Psoas muscle (tissue), 7 donors: ENCODE measurements at regions not wholly inside any gene's neighbourhood (a gene's known extent, or its start where the extent isn't known, plus 50 kb on each side); places are given as distances from the start of the nearest gene placed in this dataset.
"Not testable (repeated sequence)": the region's sequence is repeated elsewhere in the genome, so short reads cannot be mapped to it uniquely, and the experiment has no call there.

Experiments used
- ATAC-seq, 4 donors: fragments of 200-7000 bp; cut with Tn5 transposase; one replicate each; pipeline ENCODE4 v1.9.1; 2020; ENCODE audit warnings: moderate library complexity in 3 of 4, mild to moderate bottlenecking in 2 of 4
- DNase-seq, 2 donors: peaks; one replicate each; pipeline ENCODE4 v3.0.0-alpha.2; 2020
- H3K27ac ChIP-seq: fragments of 200-600 bp; one replicate; pipeline ENCODE4 v1.8.0; 2022
- H3K27me3 ChIP-seq, 3 donors: fragments of 200-600 bp in 1 of 3; one replicate each; pipeline versions ENCODE4 v1.6.1 to v1.8.0; 2013 to 2022; ENCODE audit warnings: low read length in 2 of 3, mild to moderate bottlenecking in 2 of 3, moderate library complexity in 1 of 3; ENCODE audit not compliant: insufficient read depth in 3 of 3
- H3K36me3 ChIP-seq, 2 donors: fragments of 200-600 bp in 1 of 2; one replicate each; pipeline versions ENCODE4 v1.6.1 to v1.8.0; 2013 to 2022; ENCODE audit warnings: low read depth in 1 of 2, mild to moderate bottlenecking in 1 of 2, moderate library complexity in 1 of 2; ENCODE audit not compliant: insufficient read depth in 1 of 2
- H3K4me1 ChIP-seq: fragments of 200-600 bp; one replicate; pipeline ENCODE4 v1.8.0; 2022
- H3K4me3 ChIP-seq: fragments of 200-600 bp; one replicate; pipeline ENCODE4 v1.8.0; 2022; ENCODE audit warnings: mild to moderate bottlenecking
- H3K9me3 ChIP-seq: fragments of 200-600 bp; one replicate; pipeline ENCODE4 v1.8.0; 2022
- WGBS, 3 donors: extraction: QIAGEN DNeasy Blood & Tissue Kit; methylation state at CpG; one replicate each; pipeline versions ENCODE4 v1.1.6 to v1.1.7; 2013; 5-methylcytosine and 5-hydroxymethylcytosine counted together
- intact Hi-C, 2 donors: fragments of 100-400 bp; cut with DNase I; formaldehyde crosslinking; loops; one replicate each; pipeline versions ENCODE4 v1.11.0 to v1.14.2; 2022
- TF ChIP-seq, protein P1 (sequence below): fragments of 200-600 bp; IDR thresholded peaks from one replicate; pipeline ENCODE4 v1.8.0; 2022; ENCODE audit warnings: antibody characterized with exemption
- donor health status: healthy with polysubstance abuse.
- donor health status: DM: no; HTN: no; CAD: no; lungs with moderate emphysema.
- donor health status: Bipolar disorder and iron deficiency.
- donor health status: healthy.
- donor health status: DM: yes; HTN: yes; CAD: no.
- donor health status: DM: no; HTN: no; CAD: no.
- donor health status: DM: yes; HTN: yes; CAD: no.

DNA sequence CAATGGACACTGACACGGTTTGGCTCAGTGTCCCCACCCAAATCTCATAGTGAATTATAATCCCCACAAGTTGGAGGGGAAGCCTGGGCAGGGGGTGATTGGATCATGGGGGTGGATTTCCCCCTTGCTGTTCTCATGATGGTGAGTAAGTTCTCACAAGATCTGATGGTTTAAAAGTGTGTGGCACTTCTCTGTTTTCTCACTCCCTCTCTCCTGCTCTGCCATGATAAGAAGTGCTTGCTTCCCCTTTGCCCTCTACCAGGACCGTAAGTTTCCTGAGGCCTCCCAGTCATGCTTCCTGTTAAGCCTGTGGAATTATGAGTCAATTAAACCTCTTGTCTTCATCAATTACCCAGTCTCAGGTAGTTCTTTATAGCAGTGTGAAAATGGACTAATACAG is 115.8 kb upstream of the KIF2A start:
- no peaks in the 10 kb centered on the region for H3K9me3 ChIP-seq
- no peak overlapping the region for H3K4me3 ChIP-seq
- WGBS, 3 donors, result 66 to 74% (median 68%) methylated on average over 2 of the region's 2 CpGs
- intact Hi-C loops, result no loop called here
- H3K27ac ChIP-seq, result no peak overlapping the region
- H3K27me3 ChIP-seq, result peaks cover 0 to 1% (median 0%) of the 10 kb centered on the region in 3 donors
- TF ChIP-seq, protein P1, sequence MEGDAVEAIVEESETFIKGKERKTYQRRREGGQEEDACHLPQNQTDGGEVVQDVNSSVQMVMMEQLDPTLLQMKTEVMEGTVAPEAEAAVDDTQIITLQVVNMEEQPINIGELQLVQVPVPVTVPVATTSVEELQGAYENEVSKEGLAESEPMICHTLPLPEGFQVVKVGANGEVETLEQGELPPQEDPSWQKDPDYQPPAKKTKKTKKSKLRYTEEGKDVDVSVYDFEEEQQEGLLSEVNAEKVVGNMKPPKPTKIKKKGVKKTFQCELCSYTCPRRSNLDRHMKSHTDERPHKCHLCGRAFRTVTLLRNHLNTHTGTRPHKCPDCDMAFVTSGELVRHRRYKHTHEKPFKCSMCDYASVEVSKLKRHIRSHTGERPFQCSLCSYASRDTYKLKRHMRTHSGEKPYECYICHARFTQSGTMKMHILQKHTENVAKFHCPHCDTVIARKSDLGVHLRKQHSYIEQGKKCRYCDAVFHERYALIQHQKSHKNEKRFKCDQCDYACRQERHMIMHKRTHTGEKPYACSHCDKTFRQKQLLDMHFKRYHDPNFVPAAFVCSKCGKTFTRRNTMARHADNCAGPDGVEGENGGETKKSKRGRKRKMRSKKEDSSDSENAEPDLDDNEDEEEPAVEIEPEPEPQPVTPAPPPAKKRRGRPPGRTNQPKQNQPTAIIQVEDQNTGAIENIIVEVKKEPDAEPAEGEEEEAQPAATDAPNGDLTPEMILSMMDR, result no peak
- no peaks in the 10 kb centered on the region for H3K36me3 ChIP-seq
- ATAC-seq (no peak), DNase-seq (no peak)
- H3K4me1 ChIP-seq, result no peaks in the 10 kb centered on the region

DNA sequence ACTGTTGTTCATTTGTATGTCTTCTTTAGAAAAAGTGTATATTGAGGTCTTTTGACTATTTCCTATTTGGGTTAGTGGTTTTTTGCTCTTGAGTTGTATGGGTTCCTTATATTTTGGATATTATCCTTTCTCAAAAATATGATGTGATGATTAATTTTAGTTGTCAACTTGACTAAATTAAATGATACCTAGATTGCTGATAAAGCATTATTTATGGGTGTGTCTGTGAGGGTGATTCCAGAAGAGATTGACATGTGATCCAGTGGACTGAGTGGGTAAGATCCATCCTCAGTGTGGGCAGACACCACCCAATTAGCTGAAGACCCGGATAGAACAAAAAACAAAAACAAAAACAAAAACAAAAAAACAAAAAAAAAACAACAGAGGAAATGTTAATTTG is 115.1 kb upstream of the KIF2A start:
- ATAC-seq, result no peak
- Histone ChIP-seq H3K9me3 (no peaks in the 10 kb centered on the region), H3K4me1 (no peaks in the 10 kb centered on the region), H3K36me3 (no peaks in the 10 kb centered on the region), H3K27me3 (no peaks in the 10 kb centered on the region), H3K4me3 (no peak overlapping the region), H3K27ac (no peak overlapping the region)
- WGBS, 3 donors, result 36 to 84% (median 42%) methylated on average over 1 of the region's 1 CpG
- no peak for DNase-seq
- intact Hi-C loops, result no loop called here
- TF ChIP-seq, protein P1, result no peak

DNA sequence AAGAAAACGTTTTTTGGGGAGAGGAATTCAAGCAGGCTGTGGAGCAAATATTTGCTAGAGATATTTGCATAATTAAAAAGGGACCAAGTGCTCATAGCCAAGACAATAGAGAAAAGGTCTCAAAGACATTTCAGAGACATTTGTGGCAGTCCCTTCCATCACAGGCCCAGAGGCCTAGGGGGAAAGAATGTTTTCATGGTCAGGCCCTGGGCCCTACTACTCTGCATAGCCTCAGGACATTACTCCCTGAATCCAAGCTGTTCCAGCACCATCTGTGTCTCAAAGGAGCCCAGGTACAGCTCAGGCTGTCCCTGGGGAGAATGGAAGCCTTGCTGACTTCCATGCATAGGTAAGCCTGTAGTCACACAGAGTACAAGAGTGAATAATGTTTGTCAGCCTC is 113.0 kb upstream of the KIF2A start:
- H3K27ac ChIP-seq, result no peak overlapping the region
- ATAC-seq, result no peak
- H3K4me1 ChIP-seq, result no peaks in the 10 kb centered on the region
- TF ChIP-seq, protein P1, result no peak
- H3K4me3 ChIP-seq, result no peak overlapping the region
- no peaks in the 10 kb centered on the region for H3K9me3 ChIP-seq
- H3K27me3 ChIP-seq, result no peaks in the 10 kb centered on the region
- DNase-seq, result no peak
- WGBS, 3 donors, result 13 to 29% (median 25%) methylated on average over 1 of the region's 1 CpG
- intact Hi-C loops, result no loop called here
- H3K36me3 ChIP-seq, result no peaks in the 10 kb centered on the region

DNA sequence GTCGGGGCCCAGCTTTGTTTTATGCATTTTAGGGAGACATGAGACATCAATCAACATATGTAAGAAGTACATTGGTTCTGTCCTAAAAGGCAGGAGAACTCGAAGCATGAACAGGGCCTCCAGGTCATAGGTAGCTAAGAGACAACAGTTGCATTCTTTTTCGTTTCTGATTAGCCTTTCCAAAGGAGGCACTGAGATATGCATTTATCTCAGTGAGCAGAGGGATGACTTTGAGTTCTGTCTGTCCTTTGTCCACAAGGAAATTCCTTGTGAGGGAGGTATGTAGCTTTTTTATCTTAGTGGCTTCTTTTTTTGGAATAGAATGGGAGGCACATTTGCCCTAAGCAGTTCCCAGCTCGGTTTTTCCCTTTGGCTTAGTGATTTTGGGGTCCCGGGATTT is 109.5 kb upstream of the KIF2A start:
- H3K27ac ChIP-seq, DNase-seq, H3K36me3 ChIP-seq, intact Hi-C loops, H3K4me1 ChIP-seq, H3K9me3 ChIP-seq, ATAC-seq, H3K27me3 ChIP-seq, H3K4me3 ChIP-seq: not testable (repeated sequence)
- WGBS, 3 donors, result 69 to 80% (median 74%) methylated on average over 5 of the region's 5 CpGs

DNA sequence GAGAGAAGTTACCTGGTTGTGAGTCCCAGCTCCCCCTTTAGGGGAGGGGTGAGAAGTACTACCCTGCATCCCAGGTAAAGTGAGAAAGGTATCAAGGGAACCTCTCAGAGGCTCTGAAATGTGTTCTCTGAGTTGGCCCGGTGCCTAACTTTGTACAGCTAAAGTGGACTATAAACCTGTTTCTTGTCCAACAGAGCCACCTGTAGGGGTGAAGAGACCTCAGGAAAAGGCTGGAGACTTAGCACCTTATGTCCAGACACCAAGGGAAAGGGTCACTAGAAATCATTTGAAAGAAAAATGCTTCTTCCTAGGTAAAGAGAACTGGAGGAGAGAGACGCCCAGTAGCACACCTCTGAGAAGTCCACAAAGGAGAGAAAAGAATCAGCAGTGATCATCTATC is 108.3 kb upstream of the KIF2A start:
- no peak overlapping the region for H3K27ac ChIP-seq
- no peak overlapping the region for H3K4me3 ChIP-seq
- intact Hi-C loops, result no loop called here
- ATAC-seq (no peak), DNase-seq (no peak)
- H3K9me3 ChIP-seq, result no peaks in the 10 kb centered on the region
- 84 to 95% (median 90%) methylated on average over 2 of the region's 2 CpGs for WGBS, 3 donors
- H3K27me3 ChIP-seq, result no peaks in the 10 kb centered on the region
- TF ChIP-seq, protein P1, result no peak
- no peaks in the 10 kb centered on the region for H3K36me3 ChIP-seq
- no peaks in the 10 kb centered on the region for H3K4me1 ChIP-seq
